Astrocyte of the spinal cord (primary cell): ENCODE measurements at regions not wholly inside any gene's neighbourhood (a gene's known extent, or its start where the extent isn't known, plus 50 kb on each side); places are given as distances from the start of the nearest gene placed in this dataset.

Source experiments
- DNase-seq: peaks from one replicate; pipeline ENCODE4 v3.0.0; 2011; ENCODE audit warnings: low read depth, low spot score
- H3K4me3 ChIP-seq: 2 replicates; pipeline ENCODE4 v1.5.1; 2011; ENCODE audit warnings: low read depth, mild to moderate bottlenecking, low read length, moderate library complexity
- in situ Hi-C: cut with HindIII; loops from 2 replicates; pipeline ENCODE4 v1.10.0; 2017; ENCODE audit warnings: low sequenced_read_pairs
- TF ChIP-seq, protein P1 (sequence below): IDR thresholded peaks from 2 replicates; pipeline ENCODE4 v1.5.1; 2012; ENCODE audit warnings: low read depth, mild to moderate bottlenecking, low read length, inconsistent platforms

DNA sequence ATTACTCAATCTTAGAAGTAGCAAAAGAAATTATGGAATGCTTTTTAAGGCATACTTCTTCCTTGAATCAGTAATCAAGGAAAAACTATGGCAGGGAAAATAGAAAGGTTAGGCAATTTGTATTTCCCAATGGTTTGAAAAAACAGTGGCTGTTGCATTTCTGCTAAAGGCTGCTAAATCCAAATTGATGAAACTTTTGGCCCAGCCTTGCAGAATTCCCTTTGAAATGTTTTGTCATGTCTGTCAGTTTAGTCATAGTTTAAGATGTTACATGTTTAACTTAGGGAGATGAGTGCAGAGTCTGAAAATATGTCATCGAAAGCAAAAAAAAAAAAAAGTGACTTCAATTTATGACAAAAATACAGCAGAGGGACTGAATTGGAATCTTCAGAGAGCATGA, 878.9 kb upstream of the WWC1 start:
- no peak overlapping the region for H3K4me3 ChIP-seq
- in situ Hi-C loops = no loop called here
- TF ChIP-seq, protein P1, sequence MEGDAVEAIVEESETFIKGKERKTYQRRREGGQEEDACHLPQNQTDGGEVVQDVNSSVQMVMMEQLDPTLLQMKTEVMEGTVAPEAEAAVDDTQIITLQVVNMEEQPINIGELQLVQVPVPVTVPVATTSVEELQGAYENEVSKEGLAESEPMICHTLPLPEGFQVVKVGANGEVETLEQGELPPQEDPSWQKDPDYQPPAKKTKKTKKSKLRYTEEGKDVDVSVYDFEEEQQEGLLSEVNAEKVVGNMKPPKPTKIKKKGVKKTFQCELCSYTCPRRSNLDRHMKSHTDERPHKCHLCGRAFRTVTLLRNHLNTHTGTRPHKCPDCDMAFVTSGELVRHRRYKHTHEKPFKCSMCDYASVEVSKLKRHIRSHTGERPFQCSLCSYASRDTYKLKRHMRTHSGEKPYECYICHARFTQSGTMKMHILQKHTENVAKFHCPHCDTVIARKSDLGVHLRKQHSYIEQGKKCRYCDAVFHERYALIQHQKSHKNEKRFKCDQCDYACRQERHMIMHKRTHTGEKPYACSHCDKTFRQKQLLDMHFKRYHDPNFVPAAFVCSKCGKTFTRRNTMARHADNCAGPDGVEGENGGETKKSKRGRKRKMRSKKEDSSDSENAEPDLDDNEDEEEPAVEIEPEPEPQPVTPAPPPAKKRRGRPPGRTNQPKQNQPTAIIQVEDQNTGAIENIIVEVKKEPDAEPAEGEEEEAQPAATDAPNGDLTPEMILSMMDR = no peak
- DNase-seq = no peak

GRCh38 chr5:167413506-167413905, 877.9 kb upstream of the WWC1 start:
- no peak overlapping the region for H3K4me3 ChIP-seq
- no peak for DNase-seq
- TF ChIP-seq, protein P1 = no peak
- in situ Hi-C loops = no loop called here

DNA sequence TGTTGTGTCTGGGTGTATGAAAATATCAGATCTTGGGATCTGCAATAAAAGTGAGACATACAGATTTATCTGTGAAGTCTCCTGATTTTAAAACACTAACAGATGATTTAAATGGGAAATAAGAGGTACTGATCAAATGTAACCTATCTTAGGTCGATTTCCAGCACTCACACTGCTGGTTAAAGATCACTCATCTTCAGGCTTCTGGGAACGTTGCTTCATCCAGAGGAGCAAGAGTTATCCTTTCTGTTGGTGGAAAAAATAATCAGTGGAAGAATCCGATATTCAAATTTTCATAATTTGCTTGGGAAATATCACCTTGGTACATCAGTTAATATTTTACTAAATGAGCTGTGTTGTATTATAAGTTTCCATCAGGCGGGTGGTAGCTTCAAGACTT, 876.8 kb upstream of the WWC1 start:
- TF ChIP-seq, protein P1 = no peak
- no peak for DNase-seq
- in situ Hi-C loops = no loop called here
- H3K4me3 ChIP-seq = no peak overlapping the region

DNA sequence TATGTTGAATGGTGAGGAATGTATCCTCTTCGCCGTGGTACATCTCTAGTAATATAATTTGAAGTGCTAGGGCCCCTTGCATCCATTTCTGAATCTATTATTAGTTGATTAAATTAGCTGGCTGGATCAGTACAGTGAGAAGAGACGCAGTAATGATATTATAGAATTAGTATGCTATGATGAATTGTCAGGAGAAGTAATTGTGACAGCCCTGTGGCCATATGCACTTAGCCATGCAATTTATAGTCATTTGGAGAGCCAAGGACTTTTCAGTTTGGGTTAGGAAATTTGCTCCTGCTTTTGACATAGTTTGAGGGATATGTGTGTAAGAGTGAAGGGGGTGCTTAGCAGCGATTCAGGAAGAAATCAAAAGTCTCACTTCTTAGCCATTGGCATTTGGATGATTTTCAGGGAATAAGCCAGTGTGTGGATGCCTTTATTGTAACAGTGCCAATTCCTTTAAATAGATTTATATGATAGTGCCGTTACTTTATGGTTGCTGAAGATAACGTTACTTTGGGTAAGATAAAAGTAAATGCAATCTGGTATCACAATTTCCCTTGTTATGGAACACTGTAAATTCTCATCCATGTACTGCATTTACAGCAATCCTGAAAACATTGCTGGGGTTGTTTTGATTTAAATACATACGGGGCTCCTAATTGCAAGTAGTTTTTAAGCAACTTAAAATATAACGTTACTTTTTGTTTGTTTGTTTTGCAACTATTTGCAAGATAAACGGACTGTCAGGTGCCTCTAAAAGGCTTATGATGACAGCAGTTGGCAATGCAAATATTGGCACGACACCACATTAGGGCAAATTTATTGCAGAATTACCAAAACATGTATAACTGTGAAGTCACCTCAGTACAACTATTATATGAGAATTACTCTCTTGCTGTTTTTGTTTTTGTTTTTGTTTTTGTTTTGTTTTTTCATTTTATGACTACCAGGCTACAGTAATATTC, 875.4 kb upstream of the WWC1 start:
- TF ChIP-seq, protein P1 = no peak
- no peak for DNase-seq
- H3K4me3 ChIP-seq = no peak overlapping the region
- in situ Hi-C loops = no loop called here

- no peak overlapping the region for H3K4me3 ChIP-seq
- no peak for DNase-seq
- TF ChIP-seq, protein P1 = no peak
- in situ Hi-C loops = no loop called here
These were observed 873.8 kb upstream of the WWC1 start for GRCh38 chr5:167417662-167418061.

GRCh38 chr5:167425161-167425560, 866.3 kb upstream of the WWC1 start:
- H3K4me3 ChIP-seq = no peak overlapping the region
- DNase-seq = no peak
- in situ Hi-C loops = no loop called here
- TF ChIP-seq, protein P1 = no peak
